NCI-H345 (cell line): ENCODE measurements at regions not wholly inside any gene's neighbourhood (a gene's known extent, or its start where the extent isn't known, plus 50 kb on each side); places are given as distances from the start of the nearest gene placed in this dataset.

Source experiments
- DNase-seq: peaks from one replicate; lab custom pipeline; 2025; lab: John Stamatoyannopoulos, UW

GRCh38 chr11:19661827-19662226 is 50.8 kb upstream of the NAV2 start:
- no peak for DNase-seq

GRCh38 chr11:19660076-19660475 is 52.6 kb upstream of the NAV2 start:
- DNase-seq, result peak; percentile 51

DNA sequence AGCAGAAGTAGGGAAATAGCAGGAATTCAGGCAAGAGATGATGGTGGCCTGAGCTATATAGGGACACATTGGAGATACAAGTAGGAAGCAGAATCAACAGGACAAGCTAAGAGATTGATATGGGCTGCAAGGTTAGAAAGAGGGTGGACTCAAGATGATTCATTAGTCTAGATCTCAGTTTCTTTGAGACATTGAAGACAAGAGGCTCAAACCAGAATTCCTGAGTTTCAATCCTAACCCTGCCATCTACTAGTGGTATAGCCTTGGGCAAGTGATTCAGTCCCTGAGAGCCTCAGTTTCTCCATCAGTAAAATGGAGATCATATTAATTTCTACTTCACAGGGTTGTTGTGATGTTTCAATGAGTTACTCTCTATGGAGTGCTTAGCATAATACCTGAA is 53.1 kb upstream of the NAV2 start:
- no peak for DNase-seq

- no peak for DNase-seq
These were observed 54.3 kb upstream of the NAV2 start for GRCh38 chr11:19658344-19658743.

DNA sequence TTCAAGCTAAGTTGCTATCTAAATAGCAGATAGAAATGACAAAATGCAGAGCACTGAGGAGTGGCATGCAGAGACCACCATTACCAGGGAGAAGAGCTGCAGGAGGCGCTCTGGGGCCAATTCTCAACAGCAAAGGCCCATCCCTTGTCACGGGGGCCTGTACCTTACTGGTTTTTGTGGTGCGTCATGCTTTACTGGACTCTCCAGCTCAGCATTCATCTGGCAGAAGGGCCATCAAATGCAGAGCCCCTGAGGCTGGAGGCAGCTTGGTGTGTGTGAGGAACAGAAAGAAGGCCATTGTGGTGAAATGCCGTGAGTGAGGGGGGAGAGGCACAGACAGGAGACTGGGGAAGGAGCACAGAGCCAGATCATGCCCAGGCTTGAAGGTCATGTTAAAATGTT is 56.5 kb upstream of the NAV2 start:
- no peak for DNase-seq

- DNase-seq, result no peak
These were observed 59.8 kb upstream of the NAV2 start for GRCh38 chr11:19652623-19653375.

DNA sequence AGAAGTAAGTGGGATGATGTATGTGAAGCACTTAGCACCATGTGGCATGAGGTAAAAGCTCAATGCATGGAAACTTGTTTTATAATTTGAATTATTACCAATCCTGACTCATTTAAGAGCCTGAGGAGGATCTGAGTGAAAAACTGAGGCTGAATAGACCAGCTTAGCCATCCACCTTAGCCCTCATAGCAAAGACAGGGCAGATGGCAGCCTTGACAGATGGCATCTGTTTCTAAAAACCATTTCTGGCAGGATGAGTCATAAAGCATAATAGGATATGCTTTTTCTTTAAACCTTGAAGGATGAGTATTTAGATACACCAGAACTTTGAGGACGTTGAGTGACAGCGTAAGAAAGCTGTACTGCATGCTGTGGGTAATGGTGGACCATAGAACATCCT is 61.0 kb upstream of the NAV2 start:
- no peak for DNase-seq

- no peak for DNase-seq
These were observed 61.6 kb upstream of the NAV2 start for GRCh38 chr11:19651028-19651427.

DNA sequence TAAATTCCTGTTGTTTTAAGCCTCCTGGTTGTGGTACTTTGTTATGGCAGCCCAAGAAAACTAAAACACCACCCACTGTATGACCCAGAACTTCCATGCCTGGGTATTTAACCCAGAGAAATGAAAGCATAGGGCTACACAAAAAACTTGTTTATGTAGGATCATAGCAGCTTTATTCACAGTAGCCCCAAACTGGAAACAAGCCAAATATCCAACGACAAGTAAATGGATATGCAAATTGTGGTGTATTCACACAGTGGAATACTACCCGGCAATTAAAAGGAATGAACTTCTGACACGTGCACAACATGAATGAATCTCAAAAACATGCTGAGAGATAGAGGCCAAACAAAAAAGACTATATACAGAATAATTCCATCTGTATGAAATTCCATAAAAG is 62.2 kb upstream of the NAV2 start:
- DNase-seq, result no peak

- no peak for DNase-seq
These were observed 62.9 kb upstream of the NAV2 start for GRCh38 chr11:19649751-19650150.

DNA sequence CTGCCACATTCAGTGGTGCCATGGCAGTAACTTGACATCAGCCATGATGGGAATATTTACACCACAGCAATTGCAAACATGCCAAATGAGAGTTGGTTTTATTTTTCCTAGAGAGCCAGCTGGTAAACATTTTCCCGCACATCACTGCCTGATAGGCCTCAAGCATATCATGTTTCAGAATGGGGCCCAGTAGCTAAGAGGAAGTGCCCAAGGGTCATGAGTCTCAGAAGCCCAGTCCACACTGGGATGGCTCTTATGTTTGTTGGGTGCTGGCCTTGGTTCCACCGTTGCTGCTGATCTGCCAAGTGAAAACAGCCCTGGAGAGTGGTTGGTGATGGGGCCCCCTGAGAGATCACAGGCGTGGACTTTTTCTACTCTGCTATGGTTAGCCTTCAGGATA is 64.3 kb upstream of the NAV2 start:
- DNase-seq, result no peak

- DNase-seq, result no peak
These were observed 64.8 kb upstream of the NAV2 start for GRCh38 chr11:19647816-19648215.

GRCh38 chr11:19646921-19647320 is 65.7 kb upstream of the NAV2 start:
- no peak for DNase-seq

GRCh38 chr11:19646308-19646707 is 66.3 kb upstream of the NAV2 start:
- no peak for DNase-seq

GRCh38 chr11:19644316-19644715 is 68.3 kb upstream of the NAV2 start:
- DNase-seq, result no peak

- peak; percentile 14 for DNase-seq
These were observed 70.2 kb upstream of the NAV2 start for GRCh38 chr11:19642185-19643158.

GRCh38 chr11:19639603-19640105 is 73.0 kb upstream of the NAV2 start:
- no peak for DNase-seq

DNA sequence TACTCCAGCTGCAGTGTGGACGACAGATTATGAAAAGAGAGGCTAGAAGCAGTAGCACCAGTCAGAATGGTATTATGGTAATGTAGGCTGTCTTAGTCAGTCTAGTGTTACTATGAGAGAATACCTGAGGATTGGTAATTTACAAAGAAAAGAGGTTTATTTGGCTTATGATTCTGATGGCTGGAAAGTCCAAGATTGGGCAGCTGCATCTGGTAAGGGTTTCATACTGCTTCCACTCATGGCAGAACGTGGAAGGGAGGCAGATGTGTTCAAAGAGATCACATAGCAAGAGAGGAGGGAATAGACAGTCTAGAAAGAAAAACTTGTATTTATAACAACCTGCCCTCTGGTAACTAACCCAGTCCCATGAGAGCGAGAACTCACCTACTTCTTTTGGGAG is 77.3 kb upstream of the NAV2 start:
- no peak for DNase-seq

- no peak for DNase-seq
These were observed 79.4 kb upstream of the NAV2 start for GRCh38 chr11:19633276-19633675.

GRCh38 chr11:19632499-19632834 is 80.2 kb upstream of the NAV2 start:
- DNase-seq, result no peak

GRCh38 chr11:19631712-19632498 is 80.7 kb upstream of the NAV2 start:
- DNase-seq, result no peak

DNA sequence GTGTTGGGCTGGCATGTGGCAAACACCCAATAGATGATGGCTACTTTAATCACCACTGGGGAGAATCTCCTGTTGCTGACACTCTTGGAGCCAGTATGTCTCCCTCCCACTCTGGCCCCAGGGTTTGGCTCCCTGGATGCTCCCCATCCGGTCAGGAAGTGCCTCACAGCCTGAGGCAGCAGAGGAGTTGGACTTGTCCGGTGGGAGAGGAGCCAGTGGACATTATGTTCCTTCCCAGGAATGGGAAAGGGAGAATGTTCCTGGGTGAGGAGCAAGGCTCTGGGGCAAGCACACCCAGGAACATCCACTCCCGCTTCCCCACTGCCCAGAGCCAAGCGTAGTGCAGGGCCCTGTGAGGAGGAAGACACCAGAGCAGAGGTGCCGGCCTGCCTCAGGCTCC is 84.6 kb upstream of the NAV2 start:
- DNase-seq, result no peak
